B cell (primary cell): ENCODE measurements at regions not wholly inside any gene's neighbourhood (a gene's known extent, or its start where the extent isn't known, plus 50 kb on each side); places are given as distances from the start of the nearest gene placed in this dataset.

Experiments
- ATAC-seq: fragments of 200-7000 bp; cut with Tn5 transposase; one replicate; pipeline ENCODE4 v1.10.0; 2021; ENCODE audit warnings: low read depth, mild to moderate bottlenecking, moderate number of reproducible peaks, moderate library complexity
- CTCF ChIA-PET: fragments of 350-600 bp; sonication (Branson Sonifier 250); formaldehyde crosslinking; loops from one replicate; lab custom pipeline; 2021; ENCODE audit warnings: antibody characterized with exemption, inconsistent platforms; lab: Charles Lee
- POLR2A ChIA-PET: fragments of 350-600 bp; sonication (Branson Sonifier 250); formaldehyde crosslinking; loops from one replicate; lab custom pipeline; 2021; ENCODE audit warnings: antibody characterized with exemption; lab: Charles Lee
- DNase-seq: peaks from one replicate; pipeline ENCODE4 v3.0.0; 2013
- H2AFZ ChIP-seq: 2 replicates; pipeline ENCODE4 v1.6.1; 2012; ENCODE audit warnings: mild to moderate bottlenecking, low read depth, low read length; ENCODE audit not compliant: insufficient read depth, poor library complexity, severe bottlenecking
- H3K27ac ChIP-seq, 2 donors: 1 replicate in 1 of 2; 2 replicates in 1 of 2; pipeline ENCODE4 v1.5.1; 2012 to 2013; ENCODE audit warnings: low read length in 2 of 2, mild to moderate bottlenecking in 2 of 2, moderate library complexity in 1 of 2
- H3K27me3 ChIP-seq, 4 experiments: fragments of 200-600 bp in 1 of 4; sonication (generic) in 1 of 4; replicated peaks in 1 of 4; 1 replicate in 2 of 4; 2 replicates in 2 of 4; pipeline versions ENCODE4 v1.6.1 to v1.7.0; 2013 to 2016; ENCODE audit warnings: low read length in 3 of 4, mild to moderate bottlenecking in 2 of 4, mixed read lengths in 1 of 4, moderate library complexity in 1 of 4; ENCODE audit not compliant: insufficient read depth in 4 of 4, control insufficient read depth in 3 of 4; ENCODE audit errors: control extremely low read depth in 1 of 4
- H3K36me3 ChIP-seq, 2 experiments: replicated peaks in 1 of 2; 1 replicate in 1 of 2; 2 replicates in 1 of 2; pipeline versions ENCODE4 v1.6.1 to v1.7.1; 2013; ENCODE audit warnings: low read length in 1 of 2; ENCODE audit not compliant: insufficient read depth in 2 of 2, control insufficient read depth in 1 of 2; ENCODE audit errors: control extremely low read depth in 1 of 2, extremely low read depth in 1 of 2
- H3K4me1 ChIP-seq, 2 donors: fragments of 200-600 bp in 1 of 2; sonication (generic) in 1 of 2; 1 replicate in 1 of 2; 2 replicates in 1 of 2; pipeline versions ENCODE4 v1.5.1 to v1.6.1; 2013 to 2017; ENCODE audit warnings: low read length in 2 of 2; ENCODE audit not compliant: control insufficient read depth in 2 of 2, insufficient read depth in 2 of 2
- H3K4me2 ChIP-seq: replicated peaks from 2 replicates; pipeline ENCODE3; 2012; ENCODE audit warnings: mild to moderate bottlenecking, low read depth, low read length; ENCODE audit not compliant: poor library complexity, severe bottlenecking
- H3K4me3 ChIP-seq, 5 experiments: fragments of 200-600 bp in 1 of 5; sonication (generic) in 1 of 5; 1 replicate in 3 of 5; 2 replicates in 2 of 5; pipeline versions ENCODE4 v1.5.1 to v1.7.0; 2011 to 2016; ENCODE audit warnings: low read length in 4 of 5, mild to moderate bottlenecking in 4 of 5, low read depth in 2 of 5, control low read depth in 1 of 5, moderate library complexity in 1 of 5; ENCODE audit not compliant: insufficient read depth in 1 of 5; ENCODE audit errors: control extremely low read depth in 1 of 5, extremely low read depth in 1 of 5
- H3K79me2 ChIP-seq: fragments of 200-600 bp; sonication (generic); one replicate; pipeline ENCODE4 v1.6.0; 2016; ENCODE audit warnings: low read length; ENCODE audit not compliant: control insufficient read depth, insufficient read depth
- H3K9ac ChIP-seq: fragments of 200-600 bp; sonication (generic); 2 replicates; pipeline ENCODE4 v1.6.1; 2017; ENCODE audit warnings: mild to moderate bottlenecking, low read length, moderate library complexity
- H3K9me3 ChIP-seq, 3 donors: one replicate each; pipeline versions ENCODE4 v1.6.1 to v1.7.1; 2013; ENCODE audit warnings: low read length in 2 of 3; ENCODE audit not compliant: control insufficient read depth in 2 of 3, insufficient read depth in 1 of 3; ENCODE audit errors: control extremely low read depth in 1 of 3
- H4K20me1 ChIP-seq: 2 replicates; pipeline ENCODE4 v1.6.0; 2012; ENCODE audit warnings: mild to moderate bottlenecking, low read length; ENCODE audit not compliant: insufficient read depth, control insufficient read depth, poor library complexity, severe bottlenecking
- H3K27ac Mint-ChIP-seq: one replicate; pipeline ENCODE4 v1.8.0; 2021; ENCODE audit warnings: mixed read lengths
- H3K27me3 Mint-ChIP-seq: one replicate; pipeline ENCODE4 v1.8.0; 2021; ENCODE audit warnings: mixed read lengths
- H3K4me1 Mint-ChIP-seq: one replicate; pipeline ENCODE4 v1.8.0; 2021; ENCODE audit warnings: mixed read lengths
- H3K4me3 Mint-ChIP-seq: one replicate; pipeline ENCODE4 v1.8.0; 2021; ENCODE audit warnings: mixed read lengths
- H3K9me3 Mint-ChIP-seq: one replicate; pipeline ENCODE4 v1.8.0; 2022; ENCODE audit warnings: mixed read lengths; ENCODE audit not compliant: insufficient read depth
- CTCF ChIP-seq: fragments of 200-600 bp; IDR thresholded peaks from one replicate; pipeline ENCODE4 v1.8.0; 2022; ENCODE audit warnings: antibody characterized with exemption, mild to moderate bottlenecking
- EZH2 ChIP-seq: IDR thresholded peaks from 2 replicates; pipeline ENCODE4 v1.6.1; 2012; ENCODE audit warnings: borderline replicate concordance, low read depth, mild to moderate bottlenecking, moderate library complexity, low read length; ENCODE audit not compliant: insufficient read depth, poor library complexity, severe bottlenecking
- WGBS: methylation state at CpG from one replicate; pipeline ENCODE4 v1.1.5; 2013; ENCODE audit warnings: missing lambda C conversion rate; ENCODE audit not compliant: insufficient coverage; 5-methylcytosine and 5-hydroxymethylcytosine counted together
- intact Hi-C: fragments of 100-400 bp; cut with micrococcal nuclease; formaldehyde crosslinking; loops from one replicate; pipeline ENCODE4 v1.10.0; 2022

- ChIA-PET CTCF (no interaction called here), POLR2A (no interaction called here)
- no peaks in the 10 kb centered on the region for H3K9me3 ChIP-seq
- Mint-ChIP-seq H3K4me1 (no peaks in the 10 kb centered on the region), H3K27ac (no peak overlapping the region), H3K4me3 (no peak overlapping the region), H3K9me3 (no peaks in the 10 kb centered on the region), H3K27me3 (peaks cover 28% of the 10 kb centered on the region)
- no peak overlapping the region for H3K4me3 ChIP-seq
- ATAC-seq (no peak), DNase-seq (no peak)
- peaks cover 0 to 13% (median 0%) of the 10 kb centered on the region in 4 experiments for H3K27me3 ChIP-seq
- no peak overlapping the region for H3K27ac ChIP-seq
- no peaks in the 10 kb centered on the region for H3K79me2 ChIP-seq
- 42% methylated on average over 3 of the region's 3 CpGs for WGBS
- H3K9ac ChIP-seq: no peak overlapping the region
- H3K36me3 ChIP-seq: no peaks in the 10 kb centered on the region
- H2AFZ ChIP-seq: no peak overlapping the region
- H3K4me1 ChIP-seq: no peaks in the 10 kb centered on the region
- intact Hi-C loops: no loop called here
- no peak for TF ChIP-seq CTCF
- no peak for TF ChIP-seq EZH2
- H4K20me1 ChIP-seq: no peaks in the 10 kb centered on the region
- no peak overlapping the region for H3K4me2 ChIP-seq
Measured at GRCh38 chr5:34447424-34447823, 208.7 kb upstream of the RAI14 start.

- H3K4me3 Mint-ChIP-seq: no peak overlapping the region
- POLR2A ChIA-PET: no interaction called here
Measured at GRCh38 chr5:34449639-34450038, 206.5 kb upstream of the RAI14 start.

More at GRCh38 chr5:34449639-34450038, 206.5 kb upstream of the RAI14 start:
- intact Hi-C loops: no loop called here
- CTCF ChIA-PET: interaction anchor here (0.5 kb wide), 1 partner anchor 40 kb away, joined by 4 read pairs; no protein-coding TSS in a partner anchor
- Histone ChIP-seq H3K27me3 (peaks cover 0 to 15% (median 0%) of the 10 kb centered on the region in 4 experiments), H3K4me2 (no peak overlapping the region), H3K4me1 (no peaks in the 10 kb centered on the region), H3K79me2 (no peaks in the 10 kb centered on the region), H3K36me3 (no peaks in the 10 kb centered on the region), H2AFZ (no peak overlapping the region), H4K20me1 (no peaks in the 10 kb centered on the region), H3K27ac (no peak overlapping the region), H3K9ac (no peak overlapping the region), H3K4me3 (no peak overlapping the region), H3K9me3 (no peaks in the 10 kb centered on the region)
- DNase-seq: no peak
- TF ChIP-seq EZH2: no peak
- TF ChIP-seq CTCF: no peak
- 67% methylated on average over 1 of the region's 3 CpGs for WGBS
- no peaks in the 10 kb centered on the region for H3K4me1 Mint-ChIP-seq
- no peak overlapping the region for H3K27ac Mint-ChIP-seq
- ATAC-seq: no peak
- H3K9me3 Mint-ChIP-seq: no peaks in the 10 kb centered on the region
- peaks cover 42% of the 10 kb centered on the region for H3K27me3 Mint-ChIP-seq
